Kidney capillary endothelial cell (primary cell): ENCODE measurements at regions not wholly inside any gene's neighbourhood (a gene's known extent, or its start where the extent isn't known, plus 50 kb on each side); places are given as distances from the start of the nearest gene placed in this dataset.
"Not testable (repeated sequence)": the region's sequence is repeated elsewhere in the genome, so short reads cannot be mapped to it uniquely, and the experiment has no call there.

Source experiments
- DNase-seq: peaks from one replicate; pipeline ENCODE4 v3.0.0-alpha.2; 2018; ENCODE audit warnings: low spot score

DNA sequence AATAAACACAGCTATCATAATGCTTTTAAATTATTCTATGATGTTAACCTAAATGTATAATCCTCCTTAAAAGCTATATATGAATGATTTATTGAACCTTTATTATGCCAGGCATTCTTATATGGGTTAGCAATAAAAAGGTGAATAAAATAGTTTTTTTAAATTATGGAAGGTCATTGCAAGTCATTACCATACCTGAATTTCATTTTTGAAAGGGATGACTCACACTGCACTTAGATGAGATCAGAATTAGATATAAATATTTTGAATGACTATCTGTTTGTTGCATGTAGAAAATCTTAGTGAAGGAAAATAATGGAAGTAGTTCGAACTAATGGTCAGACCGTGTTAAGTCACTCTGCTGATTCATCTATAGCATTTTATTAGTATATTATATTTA, 822.3 kb downstream of the LUZP2 start:
- DNase-seq, result no peak

DNA sequence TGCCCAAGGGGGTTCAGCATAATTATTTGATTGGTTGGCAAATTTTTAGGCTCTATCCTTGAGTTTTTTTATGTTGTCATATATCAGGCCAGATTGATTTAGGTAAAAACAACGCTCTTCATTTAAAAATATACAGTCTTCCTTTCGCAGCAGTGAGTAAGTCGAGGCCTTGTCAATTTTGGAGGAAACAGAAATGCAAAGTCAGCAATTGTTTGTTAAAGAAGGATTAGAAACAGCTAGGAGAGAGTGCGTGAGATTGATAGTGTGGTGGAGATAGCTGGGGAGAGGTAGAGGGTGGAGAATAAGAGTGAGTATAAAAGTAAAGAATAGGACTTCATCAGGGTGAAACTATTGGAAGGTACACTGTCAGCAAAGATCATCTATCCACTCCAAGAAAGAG, 830.8 kb downstream of the LUZP2 start:
- no peak for DNase-seq

DNA sequence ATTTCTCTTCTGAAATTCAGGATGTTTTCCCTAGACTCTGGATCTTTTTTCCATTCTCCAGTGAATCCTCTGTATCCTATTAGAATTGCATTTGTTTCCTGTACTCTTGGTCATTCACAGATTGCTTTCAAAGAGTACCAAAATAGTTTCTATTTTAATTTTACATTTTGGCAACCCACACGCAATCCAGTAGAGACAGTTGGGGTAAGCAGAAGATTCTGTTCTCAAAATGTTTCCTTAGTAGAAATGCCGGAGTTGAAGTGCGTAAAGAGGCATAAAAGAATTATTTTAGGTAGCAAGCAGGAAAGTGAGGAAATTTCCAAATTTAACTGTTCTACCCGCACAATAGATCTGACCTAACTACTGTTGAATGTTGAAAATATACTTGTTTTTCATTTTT, 842.4 kb downstream of the LUZP2 start:
- DNase-seq, result no peak

DNA sequence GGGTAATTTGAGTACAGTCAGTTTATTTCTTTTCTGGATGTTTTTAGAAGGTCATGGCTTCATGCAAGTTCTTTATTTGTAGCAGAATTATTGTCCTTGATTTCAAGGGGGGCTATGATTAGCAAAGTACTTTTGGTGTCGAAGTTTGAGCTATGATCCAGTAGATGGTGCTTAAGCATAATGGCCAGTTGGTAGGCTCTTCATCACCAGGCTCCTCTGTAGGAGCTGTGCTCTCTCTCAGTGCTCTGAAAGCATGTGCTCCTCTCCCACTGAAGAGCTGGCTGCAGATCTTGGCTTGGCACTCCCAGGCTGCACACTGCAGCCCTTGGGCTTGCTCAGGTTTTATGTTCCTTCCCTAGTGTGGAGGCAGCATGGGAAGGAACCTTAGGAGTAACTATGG, 852.7 kb downstream of the LUZP2 start:
- DNase-seq, result no peak

DNA sequence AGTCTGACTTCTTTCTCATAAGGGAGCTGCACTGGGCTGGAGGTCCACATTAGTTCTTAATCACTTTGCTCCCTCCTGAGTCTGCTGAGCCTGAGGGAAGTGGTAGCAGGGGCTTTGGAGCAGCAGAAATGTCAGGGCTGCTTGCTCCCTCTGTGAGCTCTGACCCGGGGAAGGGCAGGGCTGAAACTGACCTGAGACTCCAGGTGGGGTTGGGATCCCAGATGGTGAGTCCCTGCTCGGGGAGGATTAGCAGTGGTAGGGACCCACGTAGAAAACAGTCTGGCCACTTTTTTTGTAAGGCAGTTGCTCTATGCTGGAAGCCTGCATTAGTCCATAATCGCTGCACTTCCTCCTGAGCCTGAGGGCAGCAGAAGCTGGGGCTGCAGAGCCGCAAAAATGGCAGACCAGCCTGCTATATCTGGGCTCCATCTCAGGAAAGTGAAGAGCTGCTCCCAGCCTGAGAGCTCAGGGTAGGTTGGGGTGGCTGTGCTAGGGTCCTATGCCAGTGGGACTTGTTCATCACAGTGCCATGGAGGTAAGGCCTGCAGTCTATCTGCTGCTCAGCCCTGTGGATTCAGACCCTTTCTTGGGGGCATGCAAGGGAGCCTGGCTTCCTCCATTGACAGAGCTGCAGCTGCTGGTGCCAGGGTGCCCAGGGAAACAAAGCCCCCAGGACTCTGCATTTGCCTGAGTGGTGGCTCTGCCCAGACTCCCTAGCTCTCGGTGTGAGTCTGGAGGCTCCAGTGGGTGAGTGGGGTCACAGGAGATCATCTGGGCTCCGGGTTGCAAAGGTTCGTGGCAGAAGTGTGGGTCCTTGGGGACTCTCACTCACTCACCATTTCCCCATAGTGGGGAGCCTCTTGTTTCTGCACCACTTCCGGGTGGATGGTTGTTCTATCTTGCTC, 854.3 kb downstream of the LUZP2 start:
- no peak for DNase-seq

DNA sequence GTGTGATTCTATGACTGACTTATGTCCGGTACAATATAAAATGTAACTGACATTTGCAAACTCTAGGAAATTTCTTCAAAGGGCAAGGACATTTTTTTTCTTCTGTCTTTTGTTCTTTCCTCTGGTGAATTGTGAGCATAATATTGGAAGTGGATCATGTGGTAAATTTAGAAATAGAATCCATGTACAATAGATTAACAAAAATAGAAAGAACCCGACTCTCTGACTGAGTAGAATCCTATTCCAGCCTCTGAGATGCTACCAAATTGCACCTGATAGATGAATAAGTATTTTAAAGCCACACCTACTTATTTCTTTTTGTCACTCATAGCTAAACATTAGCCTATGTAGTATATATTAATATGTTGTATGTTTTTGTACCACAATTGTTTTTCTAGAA, 860.3 kb downstream of the LUZP2 start:
- DNase-seq, result no peak

DNA sequence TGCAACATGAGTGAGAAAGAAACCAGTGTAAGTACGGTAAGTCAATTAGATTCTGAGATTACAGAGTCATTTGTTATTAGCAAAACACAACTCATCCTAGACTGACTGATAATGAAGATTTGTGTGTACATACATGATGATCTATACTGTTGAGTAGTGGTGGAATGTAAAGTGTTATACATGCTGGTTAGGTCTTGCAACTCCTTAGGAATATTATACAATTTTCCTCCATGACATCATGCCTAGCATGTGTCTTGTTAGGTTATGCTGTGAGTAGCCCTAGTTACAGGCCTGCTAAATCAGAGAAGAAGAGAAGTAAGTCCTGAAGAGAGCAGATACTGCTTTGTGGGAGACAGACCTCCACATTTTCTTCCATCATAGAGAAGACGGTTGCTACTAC, 880.6 kb downstream of the LUZP2 start:
- DNase-seq, result no peak

DNA sequence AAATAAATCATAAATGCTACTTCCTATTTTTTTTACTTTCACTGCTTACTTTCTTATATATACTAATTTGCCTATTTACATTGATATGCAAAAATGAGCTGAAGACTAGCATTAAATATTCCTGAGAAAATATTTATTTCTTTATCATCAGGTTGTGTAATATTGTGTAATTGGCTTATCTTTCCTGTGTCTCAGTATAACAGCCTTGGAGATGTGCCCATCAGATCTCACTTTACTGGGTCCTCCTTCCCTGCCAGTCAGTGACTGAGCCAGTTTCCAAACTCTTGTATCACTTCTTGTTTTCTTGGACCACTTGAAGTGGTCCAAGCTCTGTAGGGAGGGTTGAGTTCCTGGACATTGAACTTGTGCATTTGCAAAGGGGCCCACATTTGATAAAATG, 900.0 kb downstream of the LUZP2 start:
- DNase-seq, result no peak

DNA sequence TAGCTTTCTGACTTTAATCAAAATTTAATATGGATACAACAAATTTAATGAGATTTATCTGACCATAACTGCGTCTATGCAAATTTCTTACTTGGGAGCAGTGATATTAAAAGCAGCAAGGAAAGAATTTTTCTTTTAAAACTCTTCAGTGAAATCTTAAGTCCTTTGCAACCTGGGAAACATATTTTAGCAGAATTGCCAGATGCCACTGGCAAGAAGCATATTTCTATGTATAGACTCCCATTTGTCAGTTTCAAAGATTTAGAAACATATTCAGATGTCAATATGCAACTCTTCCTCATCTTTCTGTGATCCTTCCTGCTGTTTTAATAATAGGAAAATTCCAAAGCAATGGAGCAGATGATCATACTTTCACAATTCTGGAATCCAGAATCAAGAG, 911.3 kb downstream of the LUZP2 start:
- no peak for DNase-seq

DNA sequence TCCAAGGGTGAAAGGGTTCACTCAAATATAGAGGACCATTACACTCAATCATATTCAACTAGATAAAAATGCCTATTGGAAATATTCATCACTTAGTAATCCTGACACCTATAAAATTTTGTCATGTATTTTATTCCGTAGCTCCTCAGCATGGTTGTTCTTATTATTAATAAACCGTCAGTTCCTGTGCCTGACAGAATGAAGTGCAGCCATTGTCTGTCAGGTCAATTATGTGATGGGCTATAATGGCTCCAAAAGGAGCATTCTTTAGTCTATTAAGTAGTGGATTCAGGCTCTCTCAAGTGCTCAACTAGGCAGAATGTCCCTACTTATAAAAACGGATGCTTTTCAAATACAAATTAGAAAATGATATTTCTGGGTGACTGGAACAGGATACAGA, 916.1 kb upstream of the ANO3 start:
- DNase-seq, result no peak

DNA sequence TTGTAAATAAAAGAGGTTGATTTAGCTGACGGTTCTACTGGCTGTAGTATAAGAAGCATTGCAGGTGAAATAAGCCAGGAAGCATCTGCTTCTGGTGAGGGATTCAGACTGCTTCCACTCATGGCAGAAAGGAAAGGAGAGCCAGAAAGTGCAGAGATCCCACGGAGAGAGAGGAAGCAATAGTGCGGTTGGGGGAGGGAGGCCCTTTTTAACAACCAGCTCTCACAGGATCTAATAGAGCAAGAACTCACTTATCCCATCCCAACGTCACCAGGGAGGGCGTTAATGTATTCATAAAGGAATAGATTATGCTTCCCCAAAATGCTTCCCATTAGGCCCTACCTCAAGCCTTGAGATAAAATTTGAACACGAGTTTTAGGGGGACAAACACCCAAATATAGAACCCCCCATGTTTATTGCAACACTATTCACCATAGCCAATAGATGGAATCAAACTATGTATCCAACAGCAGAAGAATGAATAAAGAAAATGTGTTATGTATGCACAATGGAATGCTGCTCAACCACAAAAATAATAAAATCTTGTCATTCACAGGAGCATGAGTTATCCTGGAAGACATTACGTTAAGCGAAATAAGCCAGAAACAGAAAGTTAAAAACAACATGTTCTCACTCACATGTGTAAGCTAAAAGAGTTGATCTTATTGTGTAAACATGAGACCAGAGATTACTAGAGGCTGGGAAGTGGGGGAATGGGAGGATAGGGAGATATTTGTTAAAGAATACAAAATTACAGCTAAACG, 908.3 kb upstream of the ANO3 start:
- no peak for DNase-seq

DNA sequence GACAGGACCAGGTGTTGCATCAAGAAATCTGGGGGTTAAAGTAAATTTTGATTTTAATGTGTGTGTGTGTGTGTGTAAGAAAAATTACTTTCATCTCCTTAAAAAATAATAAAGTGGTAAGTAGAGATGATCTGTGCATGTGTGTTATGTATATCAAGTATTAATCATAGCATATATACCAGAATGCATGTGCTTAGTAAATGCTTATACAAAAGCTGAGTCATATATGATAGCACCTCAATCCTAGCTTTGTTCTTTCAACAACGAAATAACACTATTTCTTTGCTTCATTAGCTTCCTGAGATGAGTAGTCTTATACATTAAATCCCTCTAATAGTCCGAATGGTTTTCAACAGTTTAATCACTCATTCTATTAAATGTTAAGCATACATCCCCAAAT, 899.6 kb upstream of the ANO3 start:
- DNase-seq, result no peak

DNA sequence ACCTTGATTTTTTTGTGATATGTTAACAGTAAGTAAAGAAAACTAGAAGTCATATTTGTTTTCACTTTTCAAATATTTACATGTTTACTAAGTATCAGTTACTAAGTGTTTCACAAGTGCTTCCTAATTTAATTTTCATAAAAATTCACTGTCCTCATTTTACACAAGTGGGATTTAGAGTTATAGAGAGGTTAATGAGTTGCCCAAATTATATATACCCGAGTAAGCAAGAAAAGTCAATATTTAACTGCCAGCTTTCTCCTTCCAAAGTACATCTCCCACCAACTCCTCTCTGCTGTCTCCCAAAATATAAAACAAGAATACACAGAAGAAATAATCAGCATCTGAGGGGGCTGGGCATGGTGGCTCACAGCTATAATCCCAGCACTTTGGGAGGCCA, 896.7 kb upstream of the ANO3 start:
- no peak for DNase-seq

DNA sequence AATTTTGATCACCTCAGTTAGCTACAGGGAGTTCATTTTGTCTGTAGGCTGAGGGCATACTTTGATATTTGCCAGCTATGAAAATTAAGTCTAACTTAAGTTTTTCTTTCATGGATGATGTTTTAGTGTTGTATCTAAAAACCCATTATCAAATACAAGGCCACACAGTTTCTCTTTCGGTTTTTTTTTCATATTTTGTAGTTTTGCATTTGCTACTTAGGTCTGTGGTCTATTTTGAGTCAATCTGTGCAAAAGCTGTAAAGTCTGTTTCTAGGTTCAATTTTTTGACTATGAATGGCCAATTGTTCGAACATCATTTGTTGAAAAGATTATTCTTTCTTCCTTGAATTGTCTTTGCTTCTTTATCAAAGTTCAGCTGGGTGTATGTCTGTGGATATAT, 895.6 kb upstream of the ANO3 start:
- DNase-seq, result no peak

DNA sequence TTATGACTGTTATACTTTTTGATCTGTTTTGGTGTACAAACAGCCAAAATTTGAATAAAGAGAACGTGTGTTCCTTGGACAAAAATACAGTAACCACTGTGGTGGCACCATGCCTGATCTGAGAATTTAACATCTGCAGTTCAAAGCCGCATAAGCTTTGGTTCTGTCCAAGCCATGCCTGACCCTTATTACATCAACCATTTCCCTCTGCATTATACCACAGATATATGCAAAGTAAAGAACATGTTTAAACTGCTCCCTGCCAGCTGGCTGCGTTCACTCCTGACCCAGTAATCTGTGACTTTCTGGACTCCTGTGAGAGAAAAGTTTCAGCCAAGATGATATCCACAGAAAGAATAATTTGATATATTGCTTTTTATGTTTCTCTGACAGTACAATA, 890.5 kb upstream of the ANO3 start:
- no peak for DNase-seq

DNA sequence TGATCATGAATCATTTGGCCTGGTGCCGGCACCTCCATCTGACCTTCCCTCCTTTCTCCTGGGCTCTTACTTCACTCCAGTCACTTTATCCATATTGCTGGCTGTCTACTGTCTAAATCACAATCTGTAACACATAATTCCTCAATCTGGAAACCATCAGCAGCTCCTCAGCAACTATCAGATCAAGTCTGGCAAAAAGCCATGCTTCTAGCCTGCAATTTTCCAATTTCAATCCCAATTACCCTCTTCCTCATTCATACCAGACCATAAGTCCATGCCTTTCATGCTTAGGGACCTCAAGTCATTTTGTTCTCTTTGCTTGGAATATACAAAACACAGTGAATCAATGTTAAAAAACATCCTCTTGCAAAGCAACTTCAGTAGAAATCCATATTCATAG, 882.8 kb upstream of the ANO3 start:
- no peak for DNase-seq

DNA sequence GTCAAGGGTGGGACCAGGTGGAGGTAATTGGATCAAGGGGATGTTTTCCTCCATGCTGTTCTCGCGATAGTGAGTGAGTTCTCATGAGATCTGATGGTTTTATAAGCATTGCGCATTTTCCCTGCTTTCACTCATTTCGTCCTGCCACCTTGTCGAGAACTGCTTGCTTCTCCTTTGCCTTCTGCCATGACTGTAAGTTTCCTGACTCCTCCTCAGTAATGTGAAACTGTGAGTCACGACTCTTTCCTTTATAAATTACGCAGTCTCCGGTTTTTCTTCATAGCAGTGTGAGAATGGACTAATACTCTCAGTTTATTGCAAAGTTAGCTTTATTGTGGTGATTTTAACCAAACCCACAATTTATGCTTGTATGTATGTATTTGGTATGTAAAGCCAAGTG, 878.5 kb upstream of the ANO3 start:
- DNase-seq, result no peak

DNA sequence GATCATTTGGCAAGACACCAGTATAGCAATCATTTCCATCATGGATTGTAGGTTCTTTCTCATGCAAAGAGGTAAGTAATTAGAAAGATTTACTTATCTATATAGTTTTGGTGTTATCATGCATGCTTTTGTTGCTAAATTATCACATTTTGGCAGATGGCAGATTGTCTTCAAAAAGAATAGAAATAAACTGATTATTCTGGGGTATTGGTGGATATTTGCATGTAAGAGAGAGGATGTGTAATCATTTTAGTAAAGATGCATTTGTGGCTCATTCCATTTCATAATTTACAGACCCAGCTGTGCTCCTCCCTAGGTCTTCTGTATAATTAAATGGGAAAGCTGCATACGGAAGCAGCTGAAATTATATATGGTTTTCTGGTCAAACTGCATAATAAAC, 875.7 kb upstream of the ANO3 start:
- no peak for DNase-seq

DNA sequence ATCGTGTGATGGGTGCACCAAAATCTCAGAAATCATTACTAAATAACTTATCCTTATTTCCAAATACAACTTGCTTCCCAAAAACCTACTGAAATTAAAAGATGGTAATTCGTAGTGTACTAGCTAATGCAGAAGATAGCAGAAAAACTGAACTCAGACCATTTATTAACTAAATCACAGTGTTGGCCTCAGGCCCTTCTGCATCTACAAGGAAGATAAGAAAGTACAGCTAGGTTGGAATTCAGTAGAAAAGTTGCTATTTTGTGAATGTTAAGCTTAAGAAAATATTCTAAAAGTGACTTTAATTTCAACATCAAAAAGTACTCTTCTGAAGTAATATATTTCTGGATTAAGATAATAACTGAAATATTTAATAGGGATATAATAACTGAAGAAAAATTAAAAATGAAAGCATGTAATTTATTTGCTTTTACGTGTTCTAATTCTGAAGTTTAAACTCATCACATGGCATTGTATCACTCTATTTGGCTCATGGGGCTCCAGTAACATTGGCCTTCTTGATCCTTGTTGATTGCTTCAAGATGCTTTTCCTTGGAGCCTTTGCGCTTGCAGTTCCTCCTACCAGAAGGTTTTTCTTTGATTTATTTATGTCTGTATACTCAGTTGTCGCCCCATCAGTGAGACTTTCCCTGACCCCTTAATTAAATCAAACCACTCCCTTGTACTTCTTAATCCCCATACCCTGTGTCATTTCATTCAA, 847.9 kb upstream of the ANO3 start:
- DNase-seq, result no peak

DNA sequence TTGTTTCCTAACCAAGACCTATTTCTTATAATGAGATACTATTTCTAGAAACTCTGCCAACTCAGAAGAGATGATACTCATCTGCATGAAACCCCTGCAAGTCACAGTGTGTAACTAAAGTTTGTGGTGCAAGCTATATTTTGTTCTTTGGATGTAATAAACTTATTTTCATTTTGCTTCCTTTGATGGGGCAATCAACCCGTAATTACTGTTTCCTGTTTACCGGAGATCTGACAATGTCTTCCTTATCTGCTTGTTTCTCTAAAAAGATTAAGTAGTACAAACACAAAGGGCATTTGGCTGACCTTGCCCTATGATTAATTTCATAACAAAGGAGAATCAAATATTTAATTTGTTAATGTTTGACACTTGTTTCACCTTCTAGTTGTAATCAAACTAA, 846.6 kb upstream of the ANO3 start:
- DNase-seq, result no peak

DNA sequence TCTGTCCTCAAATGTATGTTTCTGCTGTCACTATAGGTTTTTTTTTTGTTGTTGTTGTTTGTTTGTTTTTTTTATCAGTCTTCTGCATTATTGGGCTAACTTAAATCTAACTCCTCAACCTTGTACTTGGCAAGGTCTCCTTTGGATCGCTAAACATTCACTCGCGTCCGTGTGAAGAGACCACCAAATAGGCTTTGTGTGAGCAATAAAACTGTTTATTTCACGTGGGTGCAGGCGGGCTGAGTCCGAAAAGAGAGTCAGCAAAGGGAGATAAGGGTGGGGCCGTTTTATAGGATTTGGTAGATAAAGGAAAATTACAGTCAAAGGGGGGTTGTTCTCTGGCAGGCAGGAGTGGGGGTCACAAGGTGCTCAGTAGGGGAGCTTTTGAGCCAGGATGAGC, 845.6 kb upstream of the ANO3 start:
- not testable (repeated sequence) for DNase-seq

DNA sequence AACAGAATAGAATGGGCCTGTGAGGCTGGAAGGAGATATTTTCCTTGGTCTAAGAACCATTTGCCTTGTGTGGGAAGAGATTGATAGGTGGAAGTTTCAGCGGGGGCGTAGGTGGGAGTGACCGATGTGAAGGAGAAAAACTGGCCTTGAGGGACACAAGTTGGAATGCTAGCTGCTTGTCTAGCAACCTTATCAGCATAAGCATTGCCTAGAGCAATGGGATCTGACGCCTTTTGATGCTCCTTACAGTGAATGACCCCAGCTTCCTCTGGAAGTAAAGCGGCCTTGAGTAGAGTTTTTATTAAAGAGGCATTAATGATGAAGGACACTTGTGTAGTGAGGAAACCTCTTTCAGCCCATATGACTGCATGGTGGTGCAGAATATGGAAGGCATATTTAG, 843.8 kb upstream of the ANO3 start:
- DNase-seq, result not testable (repeated sequence)

DNA sequence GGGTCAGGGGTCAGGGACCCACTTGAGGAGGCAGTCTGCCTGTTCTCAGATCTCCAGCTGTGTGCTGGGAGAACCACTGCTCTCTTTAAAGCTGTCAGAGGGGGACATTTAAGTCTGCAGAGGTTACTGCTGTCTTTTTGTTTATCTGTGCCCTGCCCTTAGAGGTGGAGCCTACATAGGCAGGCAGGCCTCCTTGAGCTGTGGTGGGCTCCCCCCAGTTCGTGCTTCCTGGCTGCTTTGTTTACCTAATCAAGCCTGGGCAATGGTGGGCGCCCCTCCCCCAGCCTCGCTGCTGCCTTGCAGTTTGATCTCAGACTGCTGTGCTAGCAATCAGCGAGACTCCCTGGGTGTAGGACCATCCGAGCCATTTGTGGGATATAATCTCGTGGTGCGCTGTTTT, 830.5 kb upstream of the ANO3 start:
- DNase-seq, result not testable (repeated sequence)
